HG03095 (cell line): ENCODE measurements at regions not wholly inside any gene's neighbourhood (a gene's known extent, or its start where the extent isn't known, plus 50 kb on each side); places are given as distances from the start of the nearest gene placed in this dataset.
A peak's percentile ranks its signal among the peaks of the same experiment; 100 is the strongest.

ENCODE experiments used
- ATAC-seq: cut with Tn5 transposase; IDR thresholded peaks from one replicate; pipeline ENCODE4 v1.9.1; 2021; ENCODE audit warnings: moderate library complexity; ENCODE audit not compliant: unreplicated experiment

DNA sequence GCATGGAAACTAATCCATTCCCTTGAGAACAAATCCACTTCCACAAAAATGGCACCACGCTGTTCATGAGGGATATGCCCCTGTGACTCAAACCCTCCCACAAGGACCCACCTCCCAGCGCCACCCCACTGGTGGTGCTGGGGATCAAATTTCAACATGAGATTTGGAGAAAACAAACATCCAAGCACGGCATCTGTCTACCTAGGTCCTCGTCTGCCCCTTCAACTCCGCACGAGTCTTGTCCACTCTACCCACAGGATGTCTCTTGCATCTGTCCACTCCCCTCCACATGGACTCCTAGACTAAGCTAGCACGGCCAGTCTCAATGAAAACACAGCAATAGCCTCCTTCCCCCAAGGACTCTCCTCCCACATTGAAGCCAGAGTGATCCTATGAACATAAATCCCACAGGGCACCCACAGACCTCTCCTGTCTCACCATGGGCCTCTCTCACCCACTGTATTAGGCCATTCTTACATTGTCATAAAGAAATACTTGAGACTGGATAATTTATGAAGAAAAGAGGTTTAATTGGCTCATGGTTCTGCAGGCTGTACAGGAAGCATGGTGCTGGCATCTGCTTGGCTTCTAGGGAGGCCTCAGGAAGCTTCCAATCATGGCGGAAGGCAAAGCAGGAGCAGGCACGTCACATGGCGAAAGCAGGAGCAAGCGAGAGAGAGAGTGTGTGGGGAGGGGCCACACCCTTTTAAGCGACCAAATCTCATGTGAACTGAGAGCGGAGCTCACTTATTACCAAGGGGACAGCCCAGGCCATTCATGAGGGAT lies 101.4 kb downstream of the TOMM20 start:
- ATAC-seq, result no peak

DNA sequence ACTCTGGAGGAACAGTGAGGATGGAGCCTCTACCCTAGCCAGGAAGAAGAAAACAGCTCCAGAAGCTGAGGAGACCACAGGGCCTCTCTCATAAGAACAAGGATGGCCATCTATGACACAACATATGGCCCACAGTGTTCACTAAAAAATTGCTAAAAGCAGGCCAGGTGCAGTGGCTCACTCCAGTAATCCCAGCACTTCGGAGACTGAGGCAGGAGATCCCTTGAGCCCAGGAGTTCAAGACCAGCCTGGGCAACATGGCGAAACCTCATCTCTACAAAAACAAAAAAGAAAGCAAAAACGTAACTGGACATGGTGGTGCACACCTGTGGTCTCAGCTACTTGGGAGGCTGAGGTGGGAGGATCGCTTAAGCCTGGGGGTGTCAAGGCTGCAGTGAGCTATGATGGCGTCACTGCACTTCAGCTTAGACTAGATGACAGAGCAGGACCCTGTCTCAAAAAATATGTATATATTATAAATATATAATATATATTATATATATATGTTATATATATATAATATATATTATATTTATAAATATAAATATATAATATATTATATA lies 103.1 kb downstream of the TOMM20 start:
- ATAC-seq, result no peak

DNA sequence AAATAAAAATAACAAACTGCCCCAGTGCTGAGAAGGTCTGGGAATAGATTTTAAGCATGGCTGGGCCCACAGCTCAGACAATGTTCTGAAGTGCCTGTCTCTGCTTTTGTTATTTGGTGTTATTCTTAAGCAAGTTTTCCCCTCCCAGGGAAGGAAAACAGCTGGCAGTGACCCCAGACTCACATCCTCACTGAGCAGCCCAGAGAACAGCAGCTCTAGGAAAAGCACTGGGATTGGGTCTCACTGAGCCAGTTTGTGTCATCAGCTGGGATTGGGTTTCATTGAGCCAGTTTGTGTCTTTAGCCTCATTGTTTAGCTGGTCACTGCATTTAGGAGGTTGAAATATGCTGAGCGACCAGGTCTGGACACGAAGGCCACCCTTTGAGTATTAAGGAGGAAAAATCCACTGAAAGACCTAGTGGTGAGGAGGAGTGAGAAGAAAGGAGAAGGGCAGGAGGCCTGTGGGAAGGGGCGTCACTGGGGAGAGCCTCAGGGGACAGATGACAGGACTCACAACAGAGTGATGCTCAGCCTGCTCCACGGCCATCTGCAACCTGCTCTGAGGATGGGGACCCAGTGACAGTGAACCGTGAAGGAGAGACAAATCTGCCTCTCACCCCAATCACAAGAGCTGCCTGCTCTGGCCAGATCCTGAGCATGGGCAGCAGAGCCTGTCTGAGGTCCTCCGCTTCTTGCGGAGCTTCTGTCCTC lies 103.8 kb downstream of the TOMM20 start:
- no peak for ATAC-seq

DNA sequence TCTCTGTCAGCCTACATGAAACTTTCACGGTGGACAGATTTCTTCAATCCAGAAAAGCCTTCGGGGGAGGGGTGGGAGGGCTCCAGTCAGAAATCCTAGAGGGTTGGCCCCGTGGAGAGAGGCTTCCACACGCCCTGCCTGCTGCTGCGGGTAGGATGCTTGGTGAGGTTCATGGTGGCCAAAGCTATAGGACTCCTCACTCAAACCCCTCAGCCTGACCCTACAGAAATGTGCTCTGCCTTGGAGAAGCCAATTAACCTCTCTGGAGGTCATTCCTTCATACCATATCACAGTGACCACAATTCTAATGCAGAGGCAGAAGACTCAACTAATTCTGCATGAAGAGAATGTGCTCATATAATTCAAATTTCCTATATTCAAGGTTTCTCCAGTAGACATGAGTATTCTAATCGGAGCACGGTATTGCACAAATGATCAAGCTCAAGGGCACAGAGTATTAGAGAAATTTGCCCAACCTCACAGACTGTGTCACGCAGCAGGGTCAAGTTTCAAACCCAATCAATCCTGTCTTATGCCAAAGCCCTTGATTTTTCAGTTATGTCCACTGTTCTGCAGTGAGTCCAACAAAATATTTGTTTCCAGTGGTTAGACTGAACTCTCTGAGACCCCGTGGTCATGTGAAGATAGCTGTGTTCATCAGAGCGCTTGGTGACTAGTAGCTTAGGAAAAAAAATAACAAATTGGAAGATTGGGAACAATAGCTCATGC lies 104.8 kb downstream of the TOMM20 start:
- ATAC-seq, result no peak

DNA sequence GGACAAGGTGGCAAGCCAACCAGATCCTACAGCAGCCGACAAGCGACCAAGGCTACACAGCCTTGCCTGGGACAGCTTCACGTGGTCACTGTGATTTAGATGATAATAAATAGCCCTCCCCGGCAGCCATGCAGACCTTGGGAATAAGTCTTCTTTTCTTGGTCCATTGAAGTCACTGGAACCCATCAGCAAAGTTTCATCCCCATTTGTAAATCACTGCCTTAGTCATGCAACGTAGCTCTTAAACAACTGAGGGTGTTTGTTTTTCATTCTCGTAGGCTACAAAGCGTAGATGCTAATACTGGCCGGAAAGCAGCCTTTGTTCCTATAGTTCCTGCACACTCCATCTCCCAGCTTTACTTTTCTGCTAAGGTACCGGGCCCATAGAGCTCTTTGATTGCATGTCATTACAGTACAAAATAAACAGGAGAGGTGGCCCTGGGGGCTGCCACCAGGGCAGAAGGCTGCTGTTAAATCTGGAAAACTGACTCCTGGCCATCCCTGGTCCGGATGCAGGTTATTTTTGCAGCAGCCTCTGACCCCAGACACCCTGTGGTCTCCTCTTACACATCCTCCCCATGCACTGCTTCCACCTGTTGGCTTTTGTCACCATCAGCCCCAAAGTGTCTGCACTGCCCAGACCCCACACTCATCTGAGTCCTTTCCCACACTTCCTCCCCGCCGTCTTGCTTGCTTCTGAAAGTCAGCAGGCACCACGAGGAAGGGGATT lies 105.5 kb downstream of the TOMM20 start:
- ATAC-seq, result no peak

DNA sequence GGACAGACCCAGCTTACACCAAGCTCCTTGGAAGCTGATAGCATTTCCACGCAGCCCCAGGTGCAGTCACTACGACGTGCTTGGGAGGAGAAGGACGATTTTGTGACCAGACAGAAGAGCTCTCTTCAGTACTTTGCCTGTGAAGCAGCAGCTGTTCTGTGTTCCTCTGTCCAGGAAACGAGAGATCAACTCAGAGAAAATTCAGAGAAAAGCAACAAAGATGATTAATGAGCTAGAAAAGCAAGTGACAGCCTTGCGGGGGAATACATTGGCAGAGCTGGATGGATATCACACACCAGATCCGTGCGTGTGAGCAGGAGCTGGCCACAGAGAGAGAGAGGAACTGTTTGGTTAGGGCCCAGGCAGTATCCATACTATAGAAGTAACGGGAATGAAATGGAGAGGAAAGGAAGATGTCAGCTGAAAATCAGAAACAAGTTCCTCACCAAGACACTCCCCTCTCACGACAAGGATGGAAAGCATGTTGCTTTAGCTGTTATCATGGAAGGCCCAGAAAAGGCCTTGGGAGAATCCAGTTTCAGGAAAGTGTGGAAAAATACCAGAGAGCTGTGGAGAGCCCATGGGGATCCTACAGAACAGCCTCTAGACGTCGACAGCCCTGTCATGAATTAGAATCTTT lies 106.2 kb downstream of the TOMM20 start:
- ATAC-seq, result no peak

DNA sequence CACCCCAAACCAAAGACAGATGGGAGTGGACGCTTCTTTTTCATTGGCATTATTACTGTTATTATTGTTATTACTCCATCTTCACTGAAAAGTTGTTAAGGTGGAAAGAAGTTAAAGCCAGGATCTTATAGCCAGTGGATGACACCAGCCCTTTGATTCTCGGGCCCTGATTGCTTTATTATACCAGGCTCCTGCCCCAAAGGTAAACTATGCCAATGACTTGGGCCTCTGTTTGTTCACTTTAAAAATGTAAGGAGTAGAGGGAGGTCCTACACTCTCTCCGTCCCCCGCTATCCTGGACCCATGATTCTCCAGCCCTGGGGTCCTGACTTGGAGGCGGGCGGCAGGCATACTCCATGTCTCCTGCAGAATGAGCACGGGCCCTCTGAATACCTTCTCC lies 106.8 kb downstream of the TOMM20 start:
- ATAC-seq, result no peak

DNA sequence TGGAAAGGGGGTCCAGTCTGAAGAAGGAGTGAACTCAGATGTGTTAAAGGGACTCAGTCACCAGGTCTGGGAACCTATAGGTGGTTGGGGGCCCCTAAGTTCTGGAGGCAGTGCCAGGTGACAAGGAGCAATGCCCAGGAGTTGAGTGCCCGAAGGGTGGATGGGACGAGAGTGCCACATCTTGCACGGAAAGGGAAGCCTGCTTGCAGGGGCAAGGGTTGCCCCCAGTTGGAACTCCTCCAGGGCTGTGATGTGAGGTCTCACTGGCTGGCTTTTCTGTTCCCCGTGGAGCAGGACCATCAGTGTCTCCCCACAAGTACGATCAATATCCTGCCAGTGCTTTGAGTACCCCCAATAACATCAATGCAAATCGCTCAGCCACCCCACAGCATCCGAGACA lies 107.3 kb downstream of the TOMM20 start:
- ATAC-seq, result no peak

DNA sequence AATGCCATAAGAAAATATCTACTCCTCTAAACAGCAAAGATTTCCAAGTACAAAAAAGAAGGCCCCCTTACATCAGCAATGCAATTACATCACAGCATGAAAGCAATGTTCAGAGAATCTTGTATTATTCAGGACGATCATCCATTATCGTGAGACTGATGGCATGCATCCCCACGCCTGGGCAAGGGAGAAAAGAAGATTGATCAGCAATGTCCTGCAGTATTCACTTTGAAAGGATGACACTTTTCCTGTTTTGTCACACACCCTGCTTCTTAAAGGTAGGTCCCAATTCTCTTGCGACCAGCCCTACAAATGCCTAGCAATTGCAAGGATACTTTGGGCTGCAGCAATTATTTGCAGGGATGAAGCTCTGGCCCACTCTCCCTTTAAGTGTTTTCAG lies 108.7 kb downstream of the TOMM20 start:
- no peak for ATAC-seq

DNA sequence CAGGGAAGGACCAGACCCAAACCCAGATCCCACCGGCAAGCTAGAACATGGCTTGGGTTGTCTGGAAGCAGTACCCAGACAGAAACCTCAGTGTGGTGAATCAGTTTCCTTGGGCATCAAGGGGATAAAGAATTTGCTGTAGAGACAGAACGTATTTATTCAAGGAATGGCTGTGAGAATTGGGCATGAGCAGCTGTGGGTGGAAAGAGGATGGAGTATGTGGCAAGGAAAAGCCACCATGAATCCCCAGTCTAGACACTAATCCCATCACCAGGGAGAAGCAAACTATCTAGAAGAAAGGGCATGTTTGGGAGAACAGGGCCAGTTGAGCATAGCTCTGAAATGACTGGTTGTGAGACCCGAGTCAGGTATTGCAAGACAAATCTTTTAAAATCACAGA lies 109.2 kb downstream of the TOMM20 start:
- ATAC-seq, result no peak

DNA sequence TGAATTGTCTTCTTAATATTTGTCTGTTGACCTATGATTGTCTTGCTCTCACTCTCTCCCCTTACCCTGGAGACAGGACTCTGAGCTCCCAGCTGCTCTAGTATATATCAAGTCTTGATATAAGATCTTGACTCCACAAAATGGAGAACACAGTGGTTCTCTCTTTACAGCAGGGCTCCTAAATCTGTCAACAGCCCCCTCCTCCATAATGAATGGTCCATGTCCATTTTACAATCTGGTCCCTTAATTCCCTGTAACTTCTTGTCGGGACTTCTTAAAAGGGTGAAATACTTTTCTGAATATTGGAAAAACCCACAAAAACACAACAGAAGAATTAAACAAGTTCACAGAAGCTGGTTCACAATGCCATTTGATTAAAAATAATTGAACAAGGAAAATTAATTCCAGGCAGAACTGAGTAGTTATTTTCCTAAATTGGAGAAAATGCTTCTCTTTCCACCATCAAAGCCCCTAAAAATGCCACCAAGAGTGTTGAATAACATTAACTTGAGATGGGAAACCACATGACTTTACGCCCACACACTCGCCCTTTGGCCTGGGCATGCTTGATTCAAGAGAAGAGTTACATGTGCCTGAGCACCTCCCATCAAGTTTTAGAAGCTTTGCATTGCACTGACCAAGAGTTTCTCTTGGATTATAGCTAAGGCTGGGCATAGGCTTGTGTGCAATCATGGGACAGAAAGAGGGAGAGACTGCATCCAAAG lies 109.8 kb downstream of the TOMM20 start:
- ATAC-seq, result no peak

DNA sequence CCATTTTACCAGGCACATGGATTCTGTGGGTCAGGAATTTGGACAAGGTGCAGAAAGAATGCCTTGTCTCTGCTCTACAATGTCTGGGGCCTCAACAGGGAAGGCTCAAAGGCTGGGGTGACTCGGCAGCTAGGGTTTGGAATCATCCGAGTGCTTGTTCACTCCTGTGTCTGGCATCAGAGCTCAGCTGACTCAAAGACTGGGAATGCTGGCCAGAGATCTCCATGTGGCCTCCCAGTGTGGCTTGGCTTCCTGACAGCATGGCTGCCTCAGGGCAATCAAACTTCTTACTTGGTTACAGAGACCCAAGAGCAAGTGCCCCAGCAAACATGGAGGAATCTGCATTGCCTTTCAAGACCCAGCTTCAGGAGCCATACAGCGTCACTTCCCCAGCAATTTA lies 110.5 kb downstream of the TOMM20 start:
- ATAC-seq, result no peak

DNA sequence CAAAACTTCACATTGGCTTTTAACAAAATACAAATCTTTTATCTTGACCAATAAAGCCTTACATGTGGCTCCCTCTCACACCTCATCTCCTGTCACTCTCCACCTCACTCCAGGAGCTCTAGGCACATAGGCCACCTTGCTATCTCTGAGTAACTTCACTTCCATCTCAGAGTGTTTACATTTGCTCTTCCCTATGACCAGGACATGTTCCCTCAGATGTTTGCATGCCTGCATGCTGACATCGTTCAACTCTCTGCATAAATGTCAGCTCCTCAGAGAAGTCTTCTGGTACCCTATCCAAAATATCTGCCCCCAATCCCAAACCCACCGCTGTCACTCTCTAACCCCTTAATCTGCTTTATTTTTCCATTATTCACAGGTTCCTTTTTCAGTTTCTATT lies 110.9 kb downstream of the TOMM20 start:
- no peak for ATAC-seq

DNA sequence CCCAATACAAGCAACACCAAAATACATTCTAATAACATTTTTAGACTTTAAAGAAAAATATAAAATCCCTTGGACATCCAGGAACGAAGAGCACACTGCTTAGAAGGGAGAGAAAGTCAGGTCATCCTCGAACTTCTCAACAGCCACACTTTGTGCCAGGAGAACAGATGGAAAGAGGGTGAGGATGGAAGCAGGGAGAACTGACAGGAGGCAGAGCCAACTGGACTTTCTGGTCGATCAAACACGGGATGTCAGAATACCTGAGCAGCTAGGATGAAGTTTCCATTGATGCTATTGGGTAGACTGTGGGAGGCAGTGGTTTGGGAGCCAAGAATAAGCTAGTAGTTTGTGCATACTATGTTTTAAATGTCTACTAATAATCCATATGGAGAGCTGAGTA lies 111.4 kb downstream of the TOMM20 start:
- no peak for ATAC-seq

DNA sequence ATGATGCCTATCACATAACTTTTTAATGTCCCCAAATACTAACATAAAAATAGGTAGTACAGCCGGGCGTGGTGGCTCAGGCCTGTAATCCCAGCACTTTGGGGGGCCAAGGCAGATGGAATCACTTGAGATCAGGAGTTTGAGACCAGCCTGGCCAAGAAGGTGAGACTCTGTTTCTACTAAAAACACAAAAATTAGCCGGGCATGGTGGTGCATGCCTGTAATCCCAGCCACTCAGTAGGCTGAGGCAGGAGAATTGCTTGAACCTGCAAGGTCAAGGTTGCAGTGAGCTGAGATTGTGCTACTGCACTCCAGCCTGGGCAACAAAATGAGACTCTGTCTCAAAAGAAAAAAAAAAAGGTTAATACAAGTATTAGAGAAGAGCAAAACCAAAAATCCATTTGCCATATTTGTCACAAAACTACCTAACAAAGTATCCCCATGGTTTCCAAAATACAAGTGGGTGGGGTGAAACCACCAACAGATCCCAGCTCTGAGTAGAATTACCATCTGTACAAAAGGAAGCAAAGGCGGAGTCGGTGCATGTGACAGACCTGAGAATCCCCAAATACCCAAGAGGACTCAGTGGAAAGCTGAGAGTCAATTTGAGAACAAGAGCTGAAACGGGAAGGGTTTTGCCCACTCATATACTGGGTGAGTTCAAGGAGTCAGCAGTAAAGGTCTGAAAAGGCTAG lies 113.2 kb downstream of the TOMM20 start:
- peak; percentile 31 for ATAC-seq

DNA sequence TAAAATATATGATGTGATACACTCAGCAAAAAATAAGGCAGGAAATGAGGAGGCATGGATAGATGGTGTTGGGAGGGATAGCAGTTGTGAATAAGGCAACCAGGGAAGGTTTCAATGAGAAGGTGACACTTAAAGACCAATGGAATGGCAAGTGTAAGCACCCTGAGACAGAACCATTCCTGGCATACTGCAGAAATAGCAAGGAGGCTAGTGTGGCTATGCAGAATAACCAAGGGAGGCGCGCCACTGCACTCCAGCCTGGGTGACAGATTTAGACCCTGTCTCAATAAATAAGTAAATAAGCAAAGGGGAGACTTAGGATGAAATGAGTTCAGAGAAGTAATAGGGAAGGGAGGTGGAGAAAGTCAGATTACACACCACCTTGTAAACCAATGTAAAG lies 113.9 kb downstream of the TOMM20 start:
- ATAC-seq, result no peak

DNA sequence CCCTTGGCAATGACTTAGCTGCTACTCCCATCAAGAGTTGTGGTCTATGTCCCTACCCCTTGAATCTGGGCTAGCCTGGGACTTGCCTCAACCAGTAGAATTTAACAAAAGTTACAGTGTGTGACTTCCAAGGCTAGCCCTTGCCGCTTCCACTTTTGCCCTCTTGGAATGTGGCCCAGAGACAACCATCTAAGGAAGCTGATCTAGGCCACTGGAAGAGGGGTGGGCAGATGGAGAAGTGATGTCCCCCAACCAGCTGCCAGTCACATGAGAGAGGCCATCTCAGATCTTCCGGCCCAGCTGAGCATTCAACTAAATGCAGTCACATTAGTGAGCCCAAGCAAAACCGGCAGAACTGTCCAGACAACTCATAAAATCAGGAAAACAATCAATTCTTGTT lies 115.1 kb downstream of the TOMM20 start:
- ATAC-seq, result no peak

DNA sequence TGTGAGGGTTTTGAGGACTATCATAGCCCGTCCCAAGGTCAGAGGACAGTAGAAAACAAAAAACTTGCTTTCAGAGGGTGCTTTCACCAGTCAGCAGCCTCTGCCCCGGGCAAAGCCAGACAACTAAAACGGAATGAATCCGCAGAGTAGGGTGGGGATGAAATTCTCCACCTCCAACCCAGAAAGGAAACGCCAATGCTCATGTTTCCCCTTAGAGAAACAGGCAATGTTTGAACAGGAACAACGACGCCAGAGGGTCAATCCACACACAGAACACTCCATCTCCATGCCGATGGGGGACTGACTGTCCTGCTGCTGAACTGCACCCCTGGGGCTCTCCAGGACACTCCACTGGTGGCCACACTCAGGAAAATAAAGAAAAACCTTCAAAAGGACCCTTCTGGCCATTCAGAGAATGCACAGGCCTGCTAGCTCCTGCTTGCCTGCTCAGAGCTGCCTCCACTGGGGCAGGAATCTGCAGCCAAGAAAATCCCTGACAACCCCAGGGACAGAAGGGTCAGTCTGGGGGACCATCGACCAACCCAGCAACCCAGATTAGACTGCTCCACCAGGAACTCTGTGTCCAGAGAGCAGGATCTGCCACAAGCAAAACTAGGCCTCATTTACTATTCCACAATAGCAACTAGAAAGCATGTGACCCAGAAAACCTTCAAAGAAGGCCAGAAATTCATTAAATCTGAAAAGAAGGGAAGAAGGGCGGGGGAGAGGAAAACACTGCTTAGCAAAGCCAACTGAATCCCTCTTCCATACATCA lies 116.0 kb downstream of the TOMM20 start:
- no peak for ATAC-seq
